H1 (cell line): ENCODE measurements at regions not wholly inside any gene's neighbourhood (a gene's known extent, or its start where the extent isn't known, plus 50 kb on each side); places are given as distances from the start of the nearest gene placed in this dataset.
A peak's percentile ranks its signal among the peaks of the same experiment; 100 is the strongest.

Source experiments
- CTCF ChIA-PET: fragments of 300-600 bp; sonication (Branson Sonifier 250); formaldehyde crosslinking; loops from one replicate; lab custom pipeline; 2021; ENCODE audit not compliant: partially characterized antibody; lab: Charles Lee
- POLR2A ChIA-PET: fragments of 300-600 bp; sonication (Branson Sonifier 250); formaldehyde crosslinking; loops from one replicate; lab custom pipeline; 2021; ENCODE audit warnings: inconsistent platforms; ENCODE audit not compliant: partially characterized antibody; lab: Charles Lee
- DNase-seq, 2 experiments: peaks; one replicate each; pipeline versions ENCODE4 v3.0.0 to v3.0.0-alpha.2; 2010 to 2022; ENCODE audit warnings: low spot score in 2 of 2, low read depth in 1 of 2, mixed read lengths in 1 of 2
- FAIRE-seq: peaks from 2 replicates; lab custom pipeline; 2011; peaks lifted over from hg19 to GRCh38; lab: Jason Lieb, UNC
- H2AFZ ChIP-seq: 2 replicates; pipeline ENCODE4 v1.8.1; 2012; ENCODE audit warnings: low read length, inconsistent platforms
- H2AK5ac ChIP-seq: 2 replicates; pipeline ENCODE4 v1.6.1; 2013; ENCODE audit warnings: low read depth, low read length
- H2BK120ac ChIP-seq: replicated peaks from 2 replicates; pipeline ENCODE3; 2013; ENCODE audit warnings: low read depth, low read length, inconsistent platforms
- H2BK12ac ChIP-seq: 2 replicates; pipeline ENCODE4 v1.6.1; 2013; ENCODE audit warnings: low read depth, low read length
- H2BK15ac ChIP-seq: 2 replicates; pipeline ENCODE4 v1.6.1; 2013; ENCODE audit warnings: low read length
- H2BK20ac ChIP-seq: 2 replicates; pipeline ENCODE4 v1.6.1; 2013; ENCODE audit warnings: low read length
- H2BK5ac ChIP-seq: 2 replicates; pipeline ENCODE4 v1.6.1; 2013; ENCODE audit warnings: low read depth, low read length
- H3K14ac ChIP-seq: 2 replicates; pipeline ENCODE4 v1.6.1; 2013; ENCODE audit warnings: inconsistent platforms; ENCODE audit not compliant: insufficient read length
- H3K18ac ChIP-seq: 2 replicates; pipeline ENCODE4 v1.6.1; 2013; ENCODE audit warnings: low read length; ENCODE audit errors: extremely low read depth
- H3K23ac ChIP-seq: 2 replicates; pipeline ENCODE4 v1.6.1; 2013; ENCODE audit warnings: inconsistent platforms; ENCODE audit not compliant: insufficient read length
- H3K23me2 ChIP-seq: 2 replicates; pipeline ENCODE4 v1.6.1; 2013; ENCODE audit warnings: low read depth, low read length
- H3K27ac ChIP-seq: 2 replicates; pipeline ENCODE4 v1.6.1; 2011; ENCODE audit warnings: low read depth, low read length, inconsistent platforms
- H3K27me3 ChIP-seq, 4 experiments: replicated peaks in 1 of 4; 1 replicate in 1 of 4; 2 replicates in 3 of 4; pipeline versions ENCODE4 v1.6.1 to v1.8.1; 2011 to 2013; ENCODE audit warnings: low read length in 3 of 4, mild to moderate bottlenecking in 3 of 4, inconsistent platforms in 2 of 4, mixed read lengths in 2 of 4, moderate library complexity in 1 of 4; ENCODE audit not compliant: control insufficient read depth in 3 of 4, insufficient read depth in 3 of 4; ENCODE audit errors: extremely low read depth in 1 of 4
- H3K36me3 ChIP-seq, 4 experiments: 2 replicates each; pipeline versions ENCODE4 v1.6.1 to v1.8.1; 2011 to 2013; ENCODE audit warnings: mild to moderate bottlenecking in 4 of 4, low read length in 3 of 4, moderate library complexity in 2 of 4, control low read depth in 1 of 4, inconsistent platforms in 1 of 4; ENCODE audit not compliant: insufficient read depth in 4 of 4, control insufficient read depth in 2 of 4
- H3K4ac ChIP-seq: replicated peaks from 2 replicates; pipeline ENCODE3; 2013; ENCODE audit warnings: low read length, low read depth, mixed read lengths, inconsistent platforms; ENCODE audit not compliant: insufficient read length
- H3K4me1 ChIP-seq, 4 experiments: replicated peaks in 1 of 4; 1 replicate in 1 of 4; 2 replicates in 3 of 4; pipeline versions ENCODE4 v1.6.1 to v1.8.1; 2011 to 2013; ENCODE audit warnings: low read length in 3 of 4, inconsistent platforms in 2 of 4, mixed read lengths in 1 of 4; ENCODE audit not compliant: insufficient read depth in 4 of 4, control insufficient read depth in 3 of 4
- H3K4me2 ChIP-seq, 2 experiments: 2 replicates each; pipeline versions ENCODE4 v1.6.1 to v1.8.1; 2011 to 2013; ENCODE audit warnings: low read depth in 2 of 2, low read length in 2 of 2, control low read depth in 1 of 2, inconsistent platforms in 1 of 2, mild to moderate bottlenecking in 1 of 2; ENCODE audit not compliant: insufficient read depth in 1 of 2
- H3K4me3 ChIP-seq, 4 experiments: fragments of 200-600, 300-600 bp in 1 of 4; sonication (generic), shearing (Covaris generic), sonication (Bioruptor Twin) in 1 of 4; 2 replicates each; pipeline versions ENCODE4 v1.5.1 to v1.8.1; 2011 to 2016; ENCODE audit warnings: low read length in 4 of 4, low read depth in 3 of 4, control low read depth in 2 of 4, inconsistent platforms in 2 of 4, mild to moderate bottlenecking in 2 of 4, mixed read lengths in 1 of 4, moderate library complexity in 1 of 4; ENCODE audit not compliant: insufficient read depth in 2 of 4; ENCODE audit errors: extremely low read depth in 1 of 4
- H3K56ac ChIP-seq: replicated peaks from 2 replicates; pipeline ENCODE3; 2013; ENCODE audit warnings: low read depth, mild to moderate bottlenecking, mixed read lengths, low read length, inconsistent platforms; ENCODE audit not compliant: insufficient read length
- H3K79me1 ChIP-seq: 2 replicates; pipeline ENCODE4 v1.6.1; 2013; ENCODE audit warnings: low read depth, low read length, control low read depth
- H3K79me2 ChIP-seq, 2 experiments: 2 replicates each; pipeline versions ENCODE4 v1.6.1 to v1.8.1; 2012 to 2013; ENCODE audit warnings: low read length in 2 of 2, mild to moderate bottlenecking in 2 of 2, inconsistent platforms in 1 of 2; ENCODE audit not compliant: insufficient read depth in 2 of 2, control insufficient read depth in 1 of 2
- H3K9ac ChIP-seq, 4 experiments: replicated peaks in 1 of 4; 1 replicate in 1 of 4; 2 replicates in 3 of 4; pipeline versions ENCODE4 v1.6.1 to v1.8.1; 2011 to 2013; ENCODE audit warnings: low read depth in 3 of 4, low read length in 3 of 4, control low read depth in 2 of 4, mild to moderate bottlenecking in 2 of 4, moderate library complexity in 2 of 4, inconsistent platforms in 1 of 4; ENCODE audit errors: extremely low read depth in 1 of 4
- H3K9me3 ChIP-seq, 2 experiments: 2 replicates each; pipeline versions ENCODE4 v1.6.1 to v1.8.1; 2012 to 2013; ENCODE audit warnings: mild to moderate bottlenecking in 2 of 2, moderate library complexity in 2 of 2, control low read depth in 1 of 2, inconsistent platforms in 1 of 2, low read depth in 1 of 2, low read length in 1 of 2, mixed read lengths in 1 of 2; ENCODE audit not compliant: insufficient read depth in 2 of 2
- H4K20me1 ChIP-seq, 2 experiments: replicated peaks in 1 of 2; 2 replicates each; pipeline versions ENCODE3 to v1.8.1; 2011 to 2013; ENCODE audit warnings: inconsistent platforms in 2 of 2, low read length in 2 of 2, mild to moderate bottlenecking in 1 of 2; ENCODE audit not compliant: insufficient read depth in 2 of 2, control insufficient read depth in 1 of 2
- H4K5ac ChIP-seq: 2 replicates; pipeline ENCODE4 v1.6.1; 2013; ENCODE audit warnings: low read length, low read depth, mixed read lengths, inconsistent platforms; ENCODE audit not compliant: insufficient read length
- H4K8ac ChIP-seq: 2 replicates; pipeline ENCODE4 v1.8.0; 2013; ENCODE audit warnings: mild to moderate bottlenecking, moderate library complexity, low read length, inconsistent platforms; ENCODE audit not compliant: insufficient read depth; ENCODE audit errors: extremely low read depth
- H4K91ac ChIP-seq: replicated peaks from 2 replicates; pipeline ENCODE3; 2013; ENCODE audit warnings: low read length, mixed read lengths, inconsistent platforms; ENCODE audit not compliant: insufficient read length
- BACH1 ChIP-seq: IDR thresholded peaks from 2 replicates; pipeline ENCODE4 v1.6.1; 2012; ENCODE audit warnings: low read length, improper control_type of control experiment
- BRCA1 ChIP-seq: IDR thresholded peaks from 2 replicates; pipeline ENCODE4 v1.6.1; 2012; ENCODE audit warnings: low read depth, low read length, improper control_type of control experiment
- CBX8 ChIP-seq: fragments of 300-800, 300-1000 bp; sonication (generic); IDR thresholded peaks from 2 replicates; pipeline ENCODE4 v1.7.1; 2016; ENCODE audit warnings: low read depth, low read length, borderline replicate concordance
- CEBPB ChIP-seq: IDR thresholded peaks from 2 replicates; pipeline ENCODE4 v1.6.1; 2012; ENCODE audit warnings: low read depth, low read length
- CHD2 ChIP-seq: IDR thresholded peaks from 2 replicates; pipeline ENCODE4 v1.6.1; 2012; ENCODE audit warnings: low read length, improper control_type of control experiment
- GTF2F1 ChIP-seq: IDR thresholded peaks from 2 replicates; pipeline ENCODE4 v1.6.1; 2012; ENCODE audit warnings: low read depth, low read length, improper control_type of control experiment, borderline replicate concordance
- HDAC2 ChIP-seq, 2 experiments: fragments of 300-600 bp in 1 of 2; sonication (generic) in 1 of 2; IDR thresholded peaks; 2 replicates each; pipeline ENCODE4 v1.6.1; 2011 to 2012; ENCODE audit warnings: low read depth in 2 of 2, low read length in 2 of 2, mild to moderate bottlenecking in 2 of 2, moderate library complexity in 2 of 2, borderline replicate concordance in 1 of 2, inconsistent platforms in 1 of 2
- HDAC6 ChIP-seq: IDR thresholded peaks from one replicate; pipeline ENCODE4 v1.7.1; 2012; ENCODE audit warnings: low read depth, mild to moderate bottlenecking, inconsistent platforms, low read length, moderate library complexity
- KDM1A ChIP-seq: fragments of 200-600, 300-600 bp; sonication (generic); IDR thresholded peaks from 2 replicates; pipeline ENCODE4 v1.7.1; 2016; ENCODE audit warnings: mild to moderate bottlenecking, low read length, borderline replicate concordance
- POLR2A ChIP-seq, 2 experiments: IDR thresholded peaks; 1 replicate in 1 of 2; 2 replicates in 1 of 2; pipeline ENCODE4 v1.6.1; 2011; ENCODE audit warnings: low read depth in 2 of 2, low read length in 2 of 2, mild to moderate bottlenecking in 2 of 2; ENCODE audit errors: control extremely low read depth in 1 of 2
- RAD21 ChIP-seq, 2 experiments: IDR thresholded peaks in 1 of 2; conservative IDR thresholded peaks in 1 of 2; 2 replicates each; pipeline ENCODE4 v1.6.1; 2011; ENCODE audit warnings: low read depth in 2 of 2, low read length in 2 of 2, improper control_type of control experiment in 1 of 2, inconsistent platforms in 1 of 2, mild to moderate bottlenecking in 1 of 2, moderate library complexity in 1 of 2
- TCF12 ChIP-seq: IDR thresholded peaks from 2 replicates; pipeline ENCODE4 v1.6.1; 2011; ENCODE audit warnings: low read depth, mild to moderate bottlenecking, low read length
- TEAD4 ChIP-seq: IDR thresholded peaks from 2 replicates; pipeline ENCODE4 v1.6.1; 2012; ENCODE audit warnings: low read depth, low read length, inconsistent platforms, mixed read lengths
- WGBS, 2 experiments: shearing (Covaris generic) in 1 of 2; methylation state at CpG; one replicate each; pipeline versions ENCODE4 v1.1.6 to v1.1.7; 2013 to 2015; ENCODE audit warnings: low lambda C conversion rate in 2 of 2, mixed read lengths in 2 of 2, inconsistent platforms in 1 of 2, low coverage in 1 of 2, missing lambda C conversion rate in 1 of 2; ENCODE audit not compliant: insufficient replicate concordance in 2 of 2, insufficient coverage in 1 of 2, insufficient read length in 1 of 2; ENCODE audit errors: extremely low coverage in 1 of 2, missing lambda C conversion rate in 1 of 2; 5-methylcytosine and 5-hydroxymethylcytosine counted together

- Histone ChIP-seq H2BK20ac (no peak overlapping the region), H2BK12ac (no peak overlapping the region), H3K4me3 (no peak overlapping the region), H3K9me3 (no peaks in the 10 kb centered on the region), H3K14ac (no peak overlapping the region), H4K8ac (peak overlapping the region; percentile 77), H3K23me2 (no peaks in the 10 kb centered on the region), H3K56ac (no peak overlapping the region), H2BK5ac (no peak overlapping the region), H4K20me1 (no peaks in the 10 kb centered on the region), H3K4me2 (no peak overlapping the region), H4K91ac (no peak overlapping the region), H2BK120ac (no peak overlapping the region), H3K79me1 (no peaks in the 10 kb centered on the region), H3K36me3 (no peaks in the 10 kb centered on the region), H2AK5ac (no peak overlapping the region), H2BK15ac (no peak overlapping the region), H3K4me1 (no peaks in the 10 kb centered on the region; a peak in 1 of 7 replicates), H3K27ac (no peak overlapping the region), H3K27me3 (no peaks in the 10 kb centered on the region), H2AFZ (no peak overlapping the region), H3K79me2 (no peaks in the 10 kb centered on the region), H4K5ac (no peak overlapping the region), H3K23ac (no peak overlapping the region), H3K4ac (no peak overlapping the region), H3K9ac (no peak overlapping the region), H3K18ac (no peak overlapping the region)
- FAIRE-seq = no peak
- ChIA-PET CTCF (interaction anchor here (1.1 kb wide), 1 partner anchor 15 kb away, joined by 3 read pairs; no protein-coding TSS in a partner anchor), POLR2A (no interaction called here)
- 91% methylated on average over 29 of the region's 38 CpGs; no CpG with 5 or more reads in 1 of the 2 experiments for WGBS, 2 experiments
- DNase-seq = no peak
- TF ChIP-seq KDM1A = no peak
- TF ChIP-seq CBX8 = no peak
- no peak for TF ChIP-seq POLR2A (IDR thresholded peaks at IDR 0.05; ENCODE audit: control extremely low read depth in 1 of 2, low read depth in 2 of 2, low read length in 2 of 2)
- TF ChIP-seq HDAC2 (IDR thresholded peaks at IDR 0.05; ENCODE audit: borderline replicate concordance in 1 of 2, low read depth in 2 of 2, low read length in 2 of 2) = no peak
- no peak for TF ChIP-seq BRCA1
- no peak for TF ChIP-seq CEBPB
- TF ChIP-seq GTF2F1 = no peak
- TF ChIP-seq BACH1 = no peak
- TF ChIP-seq RAD21 (IDR thresholded peaks at IDR 0.05 in 1 of 2, conservative IDR thresholded peaks at IDR 0.05 in 1 of 2; ENCODE audit: low read depth in 2 of 2, low read length in 2 of 2) = no peak
- TF ChIP-seq CHD2 = no peak
- TF ChIP-seq TEAD4 = no peak
- no peak for TF ChIP-seq HDAC6
- no peak for TF ChIP-seq TCF12
These were observed 81.6 kb upstream of the CTDP1 start for GRCh38 chr18:79597831-79598632.
